ENCODE measurements at regions not wholly inside any gene's neighbourhood (a gene's known extent, or its start where the extent isn't known, plus 50 kb on each side); places are given as distances from the start of the nearest gene placed in this dataset.

- Histone ChIP-seq H3K36me3 (ENCODE audit: control insufficient read depth in 1 of 2, insufficient read depth in 2 of 2, low read length in 2 of 2) (no peaks in the 10 kb centered on the region), H3K79me2 (ENCODE audit: insufficient read depth, low read length) (no peaks in the 10 kb centered on the region), H3K9me2 (ENCODE audit: insufficient read depth) (no peaks in the 10 kb centered on the region), H3K27me3 (ENCODE audit: insufficient read depth, low read length) (no peaks in the 10 kb centered on the region), H2AFZ (ENCODE audit: low read depth, low read length, poor library complexity, severe bottlenecking) (no peak overlapping the region), H3K27ac (ENCODE audit: low read depth, low read length) (no peak overlapping the region), H3K4me1 (ENCODE audit: control insufficient read depth in 1 of 2, insufficient read depth in 2 of 2, low read length in 2 of 2) (no peaks in the 10 kb centered on the region), H4K20me1 (ENCODE audit: insufficient read depth) (no peaks in the 10 kb centered on the region), H3K9me3 (ENCODE audit: control insufficient read depth in 1 of 2, insufficient read depth in 1 of 2, low read depth in 1 of 2, low read length in 2 of 2) (peaks cover 6 to 7% of the 10 kb centered on the region in 2 experiments; a peak in 2 of 4 replicates), H3K4me3 (replicated peaks in 1 of 2; ENCODE audit: low read depth in 1 of 2, low read length in 2 of 2) (no peak overlapping the region), H3K4me2 (ENCODE audit: low read length) (no peak overlapping the region), H3K9ac (ENCODE audit: low read length) (no peak overlapping the region)
- DNase-seq (ENCODE audit: low read depth, low spot score), result no peak
- ChIA-PET POLR2A (no interaction called here), CTCF (no interaction called here), RAD21 (ENCODE audit: low non-redundant PET in 1 of 2, low total read pairs in 2 of 2, uncharacterized antibody in 2 of 2, unreplicated experiment in 2 of 2) (no interaction called here)
- BruUV-seq (replicated peaks), result no TSS peak
- no peak for ATAC-seq
- TF ChIP-seq SRF (IDR thresholded peaks at IDR 0.05; ENCODE audit: low read depth), result no peak
- no peak for TF ChIP-seq CEBPB (IDR thresholded peaks at IDR 0.05; ENCODE audit: low read depth)
- no peak for TF ChIP-seq EZH2 (IDR thresholded peaks at IDR 0.05)
- no peak for TF ChIP-seq REST (IDR thresholded peaks at IDR 0.05; ENCODE audit: low read depth)
- no peak for TF ChIP-seq RAD21 (IDR thresholded peaks at IDR 0.05; ENCODE audit: low read depth)
- no peak for TF ChIP-seq CTCF (IDR thresholded peaks at IDR 0.05 in 2 of 3, conservative IDR thresholded peaks at IDR 0.05 in 1 of 3; ENCODE audit: borderline replicate concordance in 1 of 3, insufficient read depth in 1 of 3, low read depth in 2 of 3, low read length in 2 of 3)
- no peak for TF ChIP-seq SIN3A (IDR thresholded peaks at IDR 0.05; ENCODE audit: low read depth)
- no peak for TF ChIP-seq ATF3 (IDR thresholded peaks at IDR 0.05)
- no peak for TF ChIP-seq MAX (IDR thresholded peaks at IDR 0.05)
- TF ChIP-seq SP1 (IDR thresholded peaks at IDR 0.05; ENCODE audit: low read depth), result no peak
- no peak for TF ChIP-seq POLR2AphosphoS5 (IDR thresholded peaks at IDR 0.05; ENCODE audit: low read depth, low read length)
- intact Hi-C loops (cut with micrococcal nuclease), result no loop called here
Measured at GRCh38 chr13:32863596-32863995, 152.6 kb upstream of the KL start.

Measured in HCT116 (cell line).